OCI-LY1 (cell line): ENCODE measurements at regions not wholly inside any gene's neighbourhood (a gene's known extent, or its start where the extent isn't known, plus 50 kb on each side); places are given as distances from the start of the nearest gene placed in this dataset.

ENCODE experiments used
- H2AFZ ChIP-seq: fragments of 200-600 bp; sonication (generic), shearing (Covaris generic); 2 replicates; pipeline ENCODE4 v1.6.0; 2014; ENCODE audit warnings: antibody characterized with exemption, mild to moderate bottlenecking, low read length
- H3F3A ChIP-seq: fragments of 200-600 bp; sonication (generic), shearing (Covaris generic); 2 replicates; pipeline ENCODE4 v1.6.0; 2014; ENCODE audit warnings: mild to moderate bottlenecking, antibody characterized with exemption, low read length, moderate library complexity; ENCODE audit not compliant: insufficient read depth
- H3K27ac ChIP-seq: fragments of 200-600 bp; sonication (generic); 2 replicates; pipeline ENCODE4 v1.5.1; 2014; ENCODE audit warnings: low read length, mixed run types, mild to moderate bottlenecking, low read depth; ENCODE audit not compliant: poor library complexity, severe bottlenecking
- H3K27me3 ChIP-seq: fragments of 200-600 bp; sonication (generic); 2 replicates; pipeline ENCODE4 v1.6.0; 2014; ENCODE audit warnings: antibody characterized with exemption, mild to moderate bottlenecking, low read length, moderate library complexity; ENCODE audit not compliant: insufficient read depth
- H3K36me3 ChIP-seq: fragments of 200-600 bp; sonication (generic); 2 replicates; pipeline ENCODE4 v1.6.1; 2014; ENCODE audit warnings: mild to moderate bottlenecking, antibody characterized with exemption, low read length, moderate library complexity, mixed read lengths; ENCODE audit not compliant: insufficient read depth
- H3K4me1 ChIP-seq: fragments of 200-600 bp; sonication (generic); 2 replicates; pipeline ENCODE4 v1.5.1; 2014; ENCODE audit warnings: mild to moderate bottlenecking, low read length, moderate library complexity; ENCODE audit not compliant: insufficient read depth, severe bottlenecking
- H3K4me2 ChIP-seq: fragments of 200-600 bp; sonication (generic), shearing (Covaris generic); 2 replicates; pipeline ENCODE4 v1.6.1; 2014; ENCODE audit warnings: low read length
- H3K4me3 ChIP-seq: fragments of 200-600 bp; sonication (generic); 2 replicates; pipeline ENCODE4 v1.5.1; 2014; ENCODE audit warnings: low read length, low read depth, mild to moderate bottlenecking, mixed read lengths; ENCODE audit not compliant: poor library complexity, severe bottlenecking
- H3K79me2 ChIP-seq: fragments of 200-600 bp; shearing (Covaris generic); 2 replicates; pipeline ENCODE4 v1.6.1; 2016; ENCODE audit warnings: mixed run types, low read length, mixed read lengths; ENCODE audit not compliant: insufficient read depth
- H3K9ac ChIP-seq: fragments of 200-600 bp; sonication (generic), shearing (Covaris generic); 2 replicates; pipeline ENCODE4 v1.6.1; 2014; ENCODE audit warnings: mild to moderate bottlenecking, low read length, mixed read lengths
- H3K9me2 ChIP-seq: fragments of 200-600 bp; sonication (generic), shearing (Covaris generic); 2 replicates; pipeline ENCODE4 v1.6.1; 2014; ENCODE audit warnings: low read depth, mild to moderate bottlenecking, low read length, mixed read lengths
- H3K9me3 ChIP-seq: fragments of 200-600 bp; shearing (Covaris generic); 2 replicates; pipeline ENCODE4 v1.6.1; 2014; ENCODE audit warnings: low read length, mixed read lengths
- H4K20me1 ChIP-seq: fragments of 200-600 bp; sonication (generic), shearing (Covaris generic); 2 replicates; pipeline ENCODE4 v1.6.0; 2016; ENCODE audit warnings: mild to moderate bottlenecking, low read length; ENCODE audit not compliant: insufficient read depth
- EZH2 ChIP-seq: fragments of 200-600 bp; sonication (generic), shearing (Covaris generic); IDR thresholded peaks from 2 replicates; pipeline ENCODE4 v1.8.0; 2017; ENCODE audit warnings: borderline replicate concordance, mixed run types, mild to moderate bottlenecking, antibody characterized with exemption, low read length, moderate library complexity, mixed read lengths
- TF ChIP-seq, protein P1 (sequence below): fragments of 200-600 bp; sonication (generic), shearing (Covaris generic); IDR thresholded peaks from 2 replicates; pipeline ENCODE4 v1.5.1; 2017; ENCODE audit warnings: mild to moderate bottlenecking, antibody characterized with exemption, low read length, moderate library complexity, mixed read lengths

DNA sequence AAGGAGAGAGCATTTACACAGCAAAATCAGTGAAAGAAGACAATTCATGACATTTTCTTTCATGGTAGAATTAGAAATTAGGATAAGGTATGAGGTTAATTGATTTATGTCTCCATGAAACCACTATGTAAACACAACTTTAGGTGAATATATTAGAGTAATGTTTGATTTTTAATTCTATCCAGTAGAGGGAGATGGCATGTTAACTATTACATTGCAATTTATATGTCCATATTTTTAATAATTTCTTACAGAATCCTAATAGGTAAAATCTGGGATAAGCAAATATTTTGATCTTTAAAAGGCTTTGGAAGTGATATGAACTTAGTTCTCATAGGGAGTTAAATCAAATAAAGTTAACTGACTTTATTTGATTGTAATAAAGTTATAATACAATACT, 373.4 kb upstream of the PDE3A start:
- Histone ChIP-seq H3K9me2 (no peaks in the 10 kb centered on the region), H3K9ac (no peak overlapping the region), H3K36me3 (no peaks in the 10 kb centered on the region), H2AFZ (no peak overlapping the region), H3K4me1 (no peaks in the 10 kb centered on the region), H3F3A (no peaks in the 10 kb centered on the region), H3K4me2 (no peak overlapping the region), H3K27me3 (no peaks in the 10 kb centered on the region), H3K4me3 (no peak overlapping the region), H3K9me3 (no peaks in the 10 kb centered on the region), H4K20me1 (no peaks in the 10 kb centered on the region), H3K27ac (no peak overlapping the region), H3K79me2 (no peaks in the 10 kb centered on the region)
- TF ChIP-seq, protein P1, sequence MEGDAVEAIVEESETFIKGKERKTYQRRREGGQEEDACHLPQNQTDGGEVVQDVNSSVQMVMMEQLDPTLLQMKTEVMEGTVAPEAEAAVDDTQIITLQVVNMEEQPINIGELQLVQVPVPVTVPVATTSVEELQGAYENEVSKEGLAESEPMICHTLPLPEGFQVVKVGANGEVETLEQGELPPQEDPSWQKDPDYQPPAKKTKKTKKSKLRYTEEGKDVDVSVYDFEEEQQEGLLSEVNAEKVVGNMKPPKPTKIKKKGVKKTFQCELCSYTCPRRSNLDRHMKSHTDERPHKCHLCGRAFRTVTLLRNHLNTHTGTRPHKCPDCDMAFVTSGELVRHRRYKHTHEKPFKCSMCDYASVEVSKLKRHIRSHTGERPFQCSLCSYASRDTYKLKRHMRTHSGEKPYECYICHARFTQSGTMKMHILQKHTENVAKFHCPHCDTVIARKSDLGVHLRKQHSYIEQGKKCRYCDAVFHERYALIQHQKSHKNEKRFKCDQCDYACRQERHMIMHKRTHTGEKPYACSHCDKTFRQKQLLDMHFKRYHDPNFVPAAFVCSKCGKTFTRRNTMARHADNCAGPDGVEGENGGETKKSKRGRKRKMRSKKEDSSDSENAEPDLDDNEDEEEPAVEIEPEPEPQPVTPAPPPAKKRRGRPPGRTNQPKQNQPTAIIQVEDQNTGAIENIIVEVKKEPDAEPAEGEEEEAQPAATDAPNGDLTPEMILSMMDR: no peak
- TF ChIP-seq EZH2: no peak

GRCh38 chr12:19997656-19998400, 370.5 kb upstream of the PDE3A start:
- Histone ChIP-seq H3K4me2 (no peak overlapping the region), H3F3A (no peaks in the 10 kb centered on the region)

DNA sequence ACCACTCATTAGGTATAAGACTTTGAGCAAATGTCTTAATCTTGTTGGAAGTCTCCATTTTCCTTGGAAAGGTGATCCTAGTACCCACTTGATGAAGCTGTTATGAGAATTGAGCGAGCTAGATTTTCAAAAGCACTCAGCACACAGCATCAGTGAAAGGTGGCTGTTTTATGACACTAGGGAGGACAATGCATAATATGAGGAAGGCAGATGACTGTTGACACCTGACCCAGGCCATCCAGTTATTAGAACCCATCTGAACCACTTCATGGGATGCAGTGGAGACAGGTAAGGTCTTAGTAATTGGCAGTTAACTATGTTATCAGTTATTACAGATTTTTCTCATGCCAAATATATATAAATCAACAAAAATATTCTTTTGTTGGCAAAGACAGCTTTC, 369.9 kb upstream of the PDE3A start:
- H3K9ac ChIP-seq: no peak overlapping the region
- no peak for TF ChIP-seq EZH2
- TF ChIP-seq, protein P1: no peak
- H3K27me3 ChIP-seq: no peaks in the 10 kb centered on the region
- H3K9me3 ChIP-seq: no peaks in the 10 kb centered on the region
- no peak overlapping the region for H3K4me2 ChIP-seq
- no peaks in the 10 kb centered on the region for H3K9me2 ChIP-seq
- H3K4me1 ChIP-seq: no peaks in the 10 kb centered on the region
- H3K36me3 ChIP-seq: no peaks in the 10 kb centered on the region
- no peaks in the 10 kb centered on the region for H4K20me1 ChIP-seq
- no peaks in the 10 kb centered on the region for H3F3A ChIP-seq
- no peak overlapping the region for H3K27ac ChIP-seq
- no peaks in the 10 kb centered on the region for H3K79me2 ChIP-seq
- H3K4me3 ChIP-seq: no peak overlapping the region
- no peak overlapping the region for H2AFZ ChIP-seq

More at GRCh38 chr12:19997656-19998400, 370.5 kb upstream of the PDE3A start:
- TF ChIP-seq EZH2: no peak
- TF ChIP-seq, protein P1: no peak
- no peak overlapping the region for H3K9ac ChIP-seq
- H3K27me3 ChIP-seq: no peaks in the 10 kb centered on the region
- H4K20me1 ChIP-seq: no peaks in the 10 kb centered on the region
- H3K9me3 ChIP-seq: no peaks in the 10 kb centered on the region
- H3K4me1 ChIP-seq: no peaks in the 10 kb centered on the region
- no peaks in the 10 kb centered on the region for H3K9me2 ChIP-seq
- H2AFZ ChIP-seq: no peak overlapping the region
- no peaks in the 10 kb centered on the region for H3K36me3 ChIP-seq
- no peaks in the 10 kb centered on the region for H3K79me2 ChIP-seq
- H3K4me3 ChIP-seq: no peak overlapping the region
- H3K27ac ChIP-seq: no peak overlapping the region
